HCT116 (cell line): ENCODE measurements at regions not wholly inside any gene's neighbourhood (a gene's known extent, or its start where the extent isn't known, plus 50 kb on each side); places are given as distances from the start of the nearest gene placed in this dataset.

Experiments used
- ATAC-seq: fragments of 200-7000 bp; cut with Tn5 transposase; 2 replicates; pipeline ENCODE4 v1.9.1; 2020; ENCODE audit warnings: mild to moderate bottlenecking, moderate library complexity
- BruUV-seq: library from RNA; stranded (reverse); fragments of 400-500 nt; replicated peaks from 2 replicates; lab custom pipeline; 2021; lab: Mats Ljungman, UMichigan
- CTCF ChIA-PET: fragments of 300-600 bp; sonication (Branson Sonifier 250); formaldehyde crosslinking; loops from one replicate; lab custom pipeline; 2021; ENCODE audit warnings: antibody characterized with exemption; lab: Charles Lee
- POLR2A ChIA-PET: fragments of 300-600, 350-600 bp; sonication (Branson Sonifier 250); formaldehyde crosslinking; loops from one replicate; lab custom pipeline; 2021; ENCODE audit warnings: antibody characterized with exemption; lab: Charles Lee
- RAD21 ChIA-PET, 2 experiments: fragments of 300-600 bp; sonication (Branson Sonifier 250); formaldehyde crosslinking; loops; one replicate each; lab custom pipeline; 2023; ENCODE audit warnings: low total read pairs in 2 of 2; ENCODE audit not compliant: uncharacterized antibody in 2 of 2, unreplicated experiment in 2 of 2, low non-redundant PET in 1 of 2; lab: Charles Lee
- DNase-seq: peaks from one replicate; pipeline ENCODE4 v3.0.0-alpha.2; 2010; ENCODE audit warnings: low read depth, low spot score
- H2AFZ ChIP-seq: fragments of 200-600 bp; shearing (Covaris generic), sonication (generic); 2 replicates; pipeline ENCODE4 v1.6.1; 2017; ENCODE audit warnings: low read depth, mixed run types, mixed read lengths, antibody characterized with exemption, low read length; ENCODE audit not compliant: poor library complexity, severe bottlenecking
- H3K27ac ChIP-seq: 2 replicates; pipeline ENCODE4 v1.5.1; 2012; ENCODE audit warnings: low read depth, low read length
- H3K27me3 ChIP-seq: fragments of 200-600 bp; sonication (generic); 2 replicates; pipeline ENCODE4 v1.6.1; 2016; ENCODE audit warnings: mixed run types, low read length, mixed read lengths; ENCODE audit not compliant: insufficient read depth
- H3K36me3 ChIP-seq, 2 experiments: fragments of 200-500 bp in 1 of 2; fragments of 200-600 bp in 1 of 2; sonication (Bioruptor generic) in 1 of 2; sonication (generic) in 1 of 2; 2 replicates each; pipeline versions ENCODE4 v1.5.1 to v1.6.1; 2014 to 2016; ENCODE audit warnings: low read length in 2 of 2, inconsistent platforms in 1 of 2, mixed read lengths in 1 of 2, mixed run types in 1 of 2; ENCODE audit not compliant: insufficient read depth in 2 of 2, control insufficient read depth in 1 of 2
- H3K4me1 ChIP-seq, 2 experiments: fragments of 200-600 bp in 1 of 2; sonication (generic) in 1 of 2; 2 replicates each; pipeline versions ENCODE4 v1.5.1 to v1.6.1; 2012 to 2017; ENCODE audit warnings: low read length in 2 of 2, inconsistent platforms in 1 of 2, mild to moderate bottlenecking in 1 of 2, mixed read lengths in 1 of 2, mixed run types in 1 of 2, moderate library complexity in 1 of 2; ENCODE audit not compliant: insufficient read depth in 2 of 2, control insufficient read depth in 1 of 2
- H3K4me2 ChIP-seq: fragments of 200-600 bp; sonication (generic); 2 replicates; pipeline ENCODE4 v1.6.1; 2017; ENCODE audit warnings: mixed run types, low read length, mixed read lengths
- H3K4me3 ChIP-seq, 2 experiments: fragments of 200-600 bp in 1 of 2; sonication (generic) in 1 of 2; replicated peaks in 1 of 2; 2 replicates each; pipeline ENCODE4 v1.5.1; 2011 to 2016; ENCODE audit warnings: low read length in 2 of 2, control low read depth in 1 of 2, low read depth in 1 of 2, mild to moderate bottlenecking in 1 of 2, mixed read lengths in 1 of 2, mixed run types in 1 of 2
- H3K79me2 ChIP-seq: fragments of 200-600 bp; sonication (generic); 2 replicates; pipeline ENCODE4 v1.6.1; 2017; ENCODE audit warnings: mild to moderate bottlenecking, mixed run types, low read length, moderate library complexity, mixed read lengths; ENCODE audit not compliant: insufficient read depth
- H3K9ac ChIP-seq: fragments of 200-600 bp; sonication (generic); 2 replicates; pipeline ENCODE4 v1.6.1; 2016; ENCODE audit warnings: low read length, mixed read lengths
- H3K9me2 ChIP-seq: fragments of 200-600 bp; sonication (generic), shearing (Covaris generic); 2 replicates; pipeline ENCODE4 v1.6.1; 2017; ENCODE audit warnings: mixed run types, mild to moderate bottlenecking, moderate library complexity; ENCODE audit not compliant: insufficient read depth
- H3K9me3 ChIP-seq, 2 experiments: fragments of 200-500 bp in 1 of 2; fragments of 200-600 bp in 1 of 2; sonication (Bioruptor generic) in 1 of 2; sonication (generic) in 1 of 2; 2 replicates each; pipeline ENCODE4 v1.6.1; 2014 to 2017; ENCODE audit warnings: low read length in 2 of 2, mixed read lengths in 2 of 2, inconsistent platforms in 1 of 2, low read depth in 1 of 2, mild to moderate bottlenecking in 1 of 2, mixed run types in 1 of 2, moderate library complexity in 1 of 2; ENCODE audit not compliant: control insufficient read depth in 1 of 2, insufficient read depth in 1 of 2
- H4K20me1 ChIP-seq: fragments of 200-600 bp; sonication (generic), shearing (Covaris generic); 2 replicates; pipeline ENCODE4 v1.6.1; 2017; ENCODE audit warnings: mixed run types, mild to moderate bottlenecking, moderate library complexity; ENCODE audit not compliant: insufficient read depth
- ATF3 ChIP-seq: IDR thresholded peaks from 2 replicates; pipeline ENCODE4 v1.6.1; 2012
- CEBPB ChIP-seq: IDR thresholded peaks from 2 replicates; pipeline ENCODE4 v1.6.1; 2012; ENCODE audit warnings: low read depth
- EGR1 ChIP-seq: IDR thresholded peaks from 2 replicates; pipeline ENCODE4 v1.6.1; 2012; ENCODE audit warnings: low read depth
- ELF1 ChIP-seq: IDR thresholded peaks from 2 replicates; pipeline ENCODE4 v1.6.1; 2012; ENCODE audit warnings: low read depth, borderline replicate concordance
- EZH2 ChIP-seq: fragments of 200-600 bp; sonication (generic); IDR thresholded peaks from 2 replicates; pipeline ENCODE4 v1.6.1; 2017; ENCODE audit warnings: antibody characterized with exemption, mixed run types
- FOSL1 ChIP-seq: IDR thresholded peaks from 2 replicates; pipeline ENCODE4 v1.6.1; 2012; ENCODE audit warnings: low read depth
- JUND ChIP-seq: IDR thresholded peaks from 2 replicates; pipeline ENCODE4 v1.6.1; 2012
- POLR2A ChIP-seq: IDR thresholded peaks from 2 replicates; pipeline ENCODE4 v1.7.0; 2011; ENCODE audit warnings: borderline replicate concordance; ENCODE audit not compliant: insufficient read depth, insufficient read length; ENCODE audit errors: extremely low read depth
- POLR2AphosphoS5 ChIP-seq: IDR thresholded peaks from 2 replicates; pipeline ENCODE4 v1.6.1; 2011; ENCODE audit warnings: mild to moderate bottlenecking, low read depth, low read length, moderate library complexity
- RAD21 ChIP-seq: IDR thresholded peaks from 2 replicates; pipeline ENCODE4 v1.6.1; 2012; ENCODE audit warnings: low read depth, mild to moderate bottlenecking
- SIN3A ChIP-seq: IDR thresholded peaks from 2 replicates; pipeline ENCODE4 v1.6.1; 2012; ENCODE audit warnings: low read depth
- YY1 ChIP-seq: IDR thresholded peaks from 2 replicates; pipeline ENCODE4 v1.6.1; 2011; ENCODE audit warnings: low read length, low read depth, moderate library complexity, mild to moderate bottlenecking; ENCODE audit not compliant: insufficient replicate concordance; ENCODE audit errors: extremely low read depth
- ZBTB33 ChIP-seq: IDR thresholded peaks from 2 replicates; pipeline ENCODE4 v1.6.1; 2011; ENCODE audit warnings: mild to moderate bottlenecking, low read length, moderate library complexity; ENCODE audit not compliant: insufficient replicate concordance; ENCODE audit errors: extremely low read depth
- intact Hi-C: fragments of 100-400 bp; cut with micrococcal nuclease; formaldehyde crosslinking; loops from 2 replicates; pipeline ENCODE4 v1.10.0; 2022
- TF ChIP-seq, protein P1 (sequence below), 3 experiments: fragments of 200-600 bp in 1 of 3; sonication (generic) in 1 of 3; IDR thresholded peaks in 2 of 3; conservative IDR thresholded peaks in 1 of 3; 2 replicates each; pipeline ENCODE4 v1.5.1; 2012 to 2017; ENCODE audit warnings: low read depth in 2 of 3, low read length in 2 of 3, antibody characterized with exemption in 1 of 3, borderline replicate concordance in 1 of 3, control low read depth in 1 of 3, mild to moderate bottlenecking in 1 of 3, mixed read lengths in 1 of 3, mixed run types in 1 of 3, moderate library complexity in 1 of 3; ENCODE audit not compliant: insufficient read depth in 1 of 3

DNA sequence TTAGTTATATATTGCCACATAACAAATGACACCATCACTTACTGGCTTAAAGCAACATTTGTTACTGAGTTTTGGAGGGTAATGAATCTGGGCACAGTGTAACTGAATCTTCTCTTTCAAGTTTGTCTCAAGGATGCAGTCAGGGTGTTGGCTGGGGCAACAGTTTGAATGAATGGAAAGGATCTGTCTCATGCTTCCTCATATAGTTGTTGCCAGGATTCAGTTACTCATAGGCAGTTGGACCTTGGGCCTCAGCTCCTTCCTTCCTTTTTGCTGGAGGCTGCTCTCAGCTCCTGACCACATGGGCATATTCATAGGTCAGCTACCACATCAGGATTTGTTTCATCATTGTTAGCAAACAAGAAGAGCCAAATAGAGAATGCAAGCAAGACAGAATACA, 466.1 kb upstream of the MC4R start:
- H3K27me3 ChIP-seq: no peaks in the 10 kb centered on the region
- intact Hi-C loops: no loop called here
- ChIA-PET POLR2A (no interaction called here), RAD21 (no interaction called here), CTCF (interaction anchor here (1.5 kb wide), 1 partner anchor 12 kb away, joined by 4 read pairs; no protein-coding TSS in a partner anchor)
- TF ChIP-seq FOSL1 (no peak), SIN3A (no peak), YY1 (no peak), RAD21 (no peak), POLR2AphosphoS5 (no peak), CEBPB (no peak), ATF3 (no peak), EZH2 (no peak), JUND (no peak), EGR1 (no peak), POLR2A (no peak), ZBTB33 (no peak), ELF1 (no peak)
- TF ChIP-seq, protein P1, sequence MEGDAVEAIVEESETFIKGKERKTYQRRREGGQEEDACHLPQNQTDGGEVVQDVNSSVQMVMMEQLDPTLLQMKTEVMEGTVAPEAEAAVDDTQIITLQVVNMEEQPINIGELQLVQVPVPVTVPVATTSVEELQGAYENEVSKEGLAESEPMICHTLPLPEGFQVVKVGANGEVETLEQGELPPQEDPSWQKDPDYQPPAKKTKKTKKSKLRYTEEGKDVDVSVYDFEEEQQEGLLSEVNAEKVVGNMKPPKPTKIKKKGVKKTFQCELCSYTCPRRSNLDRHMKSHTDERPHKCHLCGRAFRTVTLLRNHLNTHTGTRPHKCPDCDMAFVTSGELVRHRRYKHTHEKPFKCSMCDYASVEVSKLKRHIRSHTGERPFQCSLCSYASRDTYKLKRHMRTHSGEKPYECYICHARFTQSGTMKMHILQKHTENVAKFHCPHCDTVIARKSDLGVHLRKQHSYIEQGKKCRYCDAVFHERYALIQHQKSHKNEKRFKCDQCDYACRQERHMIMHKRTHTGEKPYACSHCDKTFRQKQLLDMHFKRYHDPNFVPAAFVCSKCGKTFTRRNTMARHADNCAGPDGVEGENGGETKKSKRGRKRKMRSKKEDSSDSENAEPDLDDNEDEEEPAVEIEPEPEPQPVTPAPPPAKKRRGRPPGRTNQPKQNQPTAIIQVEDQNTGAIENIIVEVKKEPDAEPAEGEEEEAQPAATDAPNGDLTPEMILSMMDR (IDR thresholded peaks at IDR 0.05 in 2 of 3, conservative IDR thresholded peaks at IDR 0.05 in 1 of 3; ENCODE audit: borderline replicate concordance in 1 of 3, insufficient read depth in 1 of 3, low read depth in 2 of 3, low read length in 2 of 3): no peak
- H3K9ac ChIP-seq: no peak overlapping the region
- no peaks in the 10 kb centered on the region for H3K79me2 ChIP-seq
- BruUV-seq: no TSS peak
- H3K9me2 ChIP-seq: no peaks in the 10 kb centered on the region
- H3K27ac ChIP-seq: no peak overlapping the region
- no peaks in the 10 kb centered on the region for H3K4me1 ChIP-seq
- no peak overlapping the region for H3K4me2 ChIP-seq
- H3K36me3 ChIP-seq: no peaks in the 10 kb centered on the region
- no peaks in the 10 kb centered on the region; the same call in 1 of the 2 replicates for H4K20me1 ChIP-seq
- no peaks in the 10 kb centered on the region for H3K9me3 ChIP-seq
- H3K4me3 ChIP-seq: no peak overlapping the region
- no peak overlapping the region for H2AFZ ChIP-seq
- DNase-seq (no peak), ATAC-seq (no peak)
